H4 (cell line): ENCODE measurements at regions not wholly inside any gene's neighbourhood (a gene's known extent, or its start where the extent isn't known, plus 50 kb on each side); places are given as distances from the start of the nearest gene placed in this dataset.
"Not testable (repeated sequence)": the region's sequence is repeated elsewhere in the genome, so short reads cannot be mapped to it uniquely, and the experiment has no call there.

Experiments used
- DNase-seq: peaks from one replicate; pipeline ENCODE4 v3.0.0-alpha.2; 2015; ENCODE audit warnings: low spot score

- DNase-seq = no peak
Observed at GRCh38 chrY:3037471-3037870, 102.3 kb downstream of the ZFY start.

GRCh38 chrY:3040415-3040814 is 105.2 kb downstream of the ZFY start:
- no peak for DNase-seq

- no peak for DNase-seq
Observed at GRCh38 chrY:3041985-3042384, 106.8 kb downstream of the ZFY start.

GRCh38 chrY:3042901-3043300 is 107.7 kb downstream of the ZFY start:
- no peak for DNase-seq

GRCh38 chrY:3045048-3045447 is 109.9 kb downstream of the ZFY start:
- no peak for DNase-seq

- DNase-seq = not testable (repeated sequence)
Observed at GRCh38 chrY:3055496-3055895, 120.3 kb downstream of the ZFY start.

GRCh38 chrY:3058342-3058741 is 123.2 kb downstream of the ZFY start:
- not testable (repeated sequence) for DNase-seq

- peak; percentile 1 for DNase-seq
Observed at GRCh38 chrY:3060671-3061070, 125.5 kb downstream of the ZFY start.

GRCh38 chrY:3088149-3088548 is 153.0 kb downstream of the ZFY start:
- not testable (repeated sequence) for DNase-seq

GRCh38 chrY:3108674-3109073 is 173.5 kb downstream of the ZFY start:
- DNase-seq = not testable (repeated sequence)

- not testable (repeated sequence) for DNase-seq
Observed at GRCh38 chrY:3120234-3120633, 185.1 kb downstream of the ZFY start.

- DNase-seq = not testable (repeated sequence)
Observed at GRCh38 chrY:3120716-3121115, 185.5 kb downstream of the ZFY start.

GRCh38 chrY:3123482-3123881 is 188.3 kb downstream of the ZFY start:
- not testable (repeated sequence) for DNase-seq

- DNase-seq = not testable (repeated sequence)
Observed at GRCh38 chrY:3171074-3171473, 235.9 kb downstream of the ZFY start.

- not testable (repeated sequence) for DNase-seq
Observed at GRCh38 chrY:3195035-3195434, 259.9 kb downstream of the ZFY start.

GRCh38 chrY:3202287-3202686 is 267.1 kb downstream of the ZFY start:
- DNase-seq = not testable (repeated sequence)

- DNase-seq = not testable (repeated sequence)
Observed at GRCh38 chrY:3206733-3207132, 271.6 kb downstream of the ZFY start.

- DNase-seq = not testable (repeated sequence)
Observed at GRCh38 chrY:3213183-3213582, 278.0 kb downstream of the ZFY start.

- DNase-seq = not testable (repeated sequence)
Observed at GRCh38 chrY:3218134-3218533, 283.0 kb downstream of the ZFY start.

GRCh38 chrY:3218559-3218958 is 283.4 kb downstream of the ZFY start:
- not testable (repeated sequence) for DNase-seq

GRCh38 chrY:3262911-3263310 is 316.0 kb upstream of the TGIF2LY start:
- not testable (repeated sequence) for DNase-seq

- not testable (repeated sequence) for DNase-seq
Observed at GRCh38 chrY:3288063-3288462, 290.8 kb upstream of the TGIF2LY start.

- DNase-seq = not testable (repeated sequence)
Observed at GRCh38 chrY:3297235-3297634, 281.6 kb upstream of the TGIF2LY start.

- not testable (repeated sequence) for DNase-seq
Observed at GRCh38 chrY:3319988-3320387, 258.9 kb upstream of the TGIF2LY start.
